OCI-LY3 (cell line): ENCODE measurements at regions not wholly inside any gene's neighbourhood (a gene's known extent, or its start where the extent isn't known, plus 50 kb on each side); places are given as distances from the start of the nearest gene placed in this dataset.

ENCODE experiments used
- H2AFZ ChIP-seq: fragments of 200-600, 300-600 bp; shearing (Covaris generic); 2 replicates; pipeline ENCODE4 v1.6.0; 2014; ENCODE audit warnings: antibody characterized with exemption, low read depth, low read length
- H3K27ac ChIP-seq: fragments of 200-600, 300-600 bp; sonication (generic); 2 replicates; pipeline ENCODE4 v1.5.1; 2014; ENCODE audit warnings: mild to moderate bottlenecking, low read length, moderate library complexity, mixed read lengths
- H3K27me3 ChIP-seq: fragments of 200-600, 300-600 bp; sonication (generic); 2 replicates; pipeline ENCODE4 v1.6.1; 2014; ENCODE audit warnings: low read depth, low read length, mixed read lengths
- H3K36me3 ChIP-seq: fragments of 200-600, 300-600 bp; sonication (generic); replicated peaks from 2 replicates; pipeline ENCODE3; 2014; ENCODE audit warnings: low read depth, low read length, mixed read lengths
- H3K4me1 ChIP-seq: fragments of 300-600, 200-600 bp; sonication (generic); 2 replicates; pipeline ENCODE4 v1.6.1; 2014; ENCODE audit warnings: low read length, mixed read lengths
- H3K4me2 ChIP-seq: fragments of 200-600, 300-600 bp; sonication (generic); 2 replicates; pipeline ENCODE4 v1.6.1; 2014; ENCODE audit warnings: low read length, mixed read lengths
- H3K4me3 ChIP-seq: fragments of 300-600, 200-600 bp; sonication (generic); 2 replicates; pipeline ENCODE4 v1.5.1; 2014; ENCODE audit warnings: antibody characterized with exemption, mild to moderate bottlenecking, low read length, moderate library complexity
- H3K79me2 ChIP-seq: fragments of 300-600, 200-600 bp; shearing (Covaris generic); 2 replicates; pipeline ENCODE4 v1.6.1; 2014; ENCODE audit warnings: mild to moderate bottlenecking, low read length, mixed read lengths
- H3K9ac ChIP-seq: fragments of 300-600, 200-600 bp; shearing (Covaris generic); 2 replicates; pipeline ENCODE4 v1.6.0; 2014; ENCODE audit warnings: mild to moderate bottlenecking, low read length, moderate library complexity
- H3K9me3 ChIP-seq: fragments of 200-600, 300-600 bp; shearing (Covaris generic); 2 replicates; pipeline ENCODE4 v1.6.1; 2014; ENCODE audit warnings: low read length, mixed read lengths; ENCODE audit not compliant: insufficient read depth
- H4K20me1 ChIP-seq: fragments of 200-600, 300-600 bp; sonication (generic); 2 replicates; pipeline ENCODE4 v1.6.1; 2016; ENCODE audit warnings: low read length, mixed read lengths; ENCODE audit not compliant: insufficient read depth
- EZH2phosphoT487 ChIP-seq: fragments of 200-600 bp; shearing (Covaris generic); IDR thresholded peaks from 2 replicates; pipeline ENCODE4 v1.6.1; 2018; ENCODE audit warnings: antibody characterized with exemption, mixed run types, low read depth
- TF ChIP-seq, protein P1 (sequence below): fragments of 200-600, 300-600 bp; sonication (generic); IDR thresholded peaks from 2 replicates; pipeline ENCODE4 v1.5.1; 2014; ENCODE audit warnings: antibody characterized with exemption, low read length, low read depth

DNA sequence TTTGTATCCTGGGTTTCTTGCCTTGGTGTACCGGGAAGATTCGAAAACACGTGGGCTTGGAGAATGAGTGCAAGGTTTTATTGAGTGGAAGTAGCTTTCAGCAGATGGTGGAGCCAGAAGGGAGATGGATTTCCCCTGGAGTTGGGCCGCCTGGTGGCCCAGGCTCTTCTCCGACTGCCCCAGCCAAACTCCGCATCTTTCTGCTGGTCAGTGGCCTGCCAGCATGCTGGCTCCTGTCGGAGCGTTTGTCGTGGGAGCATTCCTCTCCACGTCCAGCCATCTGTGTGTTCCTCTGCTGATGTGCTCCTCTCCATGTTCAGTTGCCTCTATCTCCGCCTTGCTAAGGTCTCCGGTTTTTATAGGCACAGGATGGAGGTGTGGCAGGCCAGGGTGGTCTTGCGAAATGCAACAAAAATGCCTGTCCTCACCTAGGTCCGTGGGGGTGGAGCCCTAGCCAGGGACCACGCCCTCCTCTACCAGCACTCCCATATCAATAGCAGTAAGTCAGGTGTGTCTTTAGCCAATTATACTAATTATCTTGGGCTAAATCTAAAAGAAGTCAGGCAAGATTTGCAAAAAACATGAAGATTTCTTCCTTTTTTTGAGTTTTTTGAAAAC is 745.8 kb upstream of the AMOT start:
- no peaks in the 10 kb centered on the region for H3K4me1 ChIP-seq
- no peak overlapping the region for H3K9ac ChIP-seq
- H3K9me3 ChIP-seq, result no peaks in the 10 kb centered on the region
- no peak overlapping the region for H2AFZ ChIP-seq
- TF ChIP-seq, protein P1, sequence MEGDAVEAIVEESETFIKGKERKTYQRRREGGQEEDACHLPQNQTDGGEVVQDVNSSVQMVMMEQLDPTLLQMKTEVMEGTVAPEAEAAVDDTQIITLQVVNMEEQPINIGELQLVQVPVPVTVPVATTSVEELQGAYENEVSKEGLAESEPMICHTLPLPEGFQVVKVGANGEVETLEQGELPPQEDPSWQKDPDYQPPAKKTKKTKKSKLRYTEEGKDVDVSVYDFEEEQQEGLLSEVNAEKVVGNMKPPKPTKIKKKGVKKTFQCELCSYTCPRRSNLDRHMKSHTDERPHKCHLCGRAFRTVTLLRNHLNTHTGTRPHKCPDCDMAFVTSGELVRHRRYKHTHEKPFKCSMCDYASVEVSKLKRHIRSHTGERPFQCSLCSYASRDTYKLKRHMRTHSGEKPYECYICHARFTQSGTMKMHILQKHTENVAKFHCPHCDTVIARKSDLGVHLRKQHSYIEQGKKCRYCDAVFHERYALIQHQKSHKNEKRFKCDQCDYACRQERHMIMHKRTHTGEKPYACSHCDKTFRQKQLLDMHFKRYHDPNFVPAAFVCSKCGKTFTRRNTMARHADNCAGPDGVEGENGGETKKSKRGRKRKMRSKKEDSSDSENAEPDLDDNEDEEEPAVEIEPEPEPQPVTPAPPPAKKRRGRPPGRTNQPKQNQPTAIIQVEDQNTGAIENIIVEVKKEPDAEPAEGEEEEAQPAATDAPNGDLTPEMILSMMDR, result no peak
- no peak for TF ChIP-seq EZH2phosphoT487
- H3K27me3 ChIP-seq, result no peaks in the 10 kb centered on the region
- no peak overlapping the region for H3K4me2 ChIP-seq
- no peaks in the 10 kb centered on the region for H3K36me3 ChIP-seq
- no peaks in the 10 kb centered on the region for H4K20me1 ChIP-seq
- H3K27ac ChIP-seq, result no peak overlapping the region
- H3K4me3 ChIP-seq, result no peak overlapping the region
- no peaks in the 10 kb centered on the region for H3K79me2 ChIP-seq

DNA sequence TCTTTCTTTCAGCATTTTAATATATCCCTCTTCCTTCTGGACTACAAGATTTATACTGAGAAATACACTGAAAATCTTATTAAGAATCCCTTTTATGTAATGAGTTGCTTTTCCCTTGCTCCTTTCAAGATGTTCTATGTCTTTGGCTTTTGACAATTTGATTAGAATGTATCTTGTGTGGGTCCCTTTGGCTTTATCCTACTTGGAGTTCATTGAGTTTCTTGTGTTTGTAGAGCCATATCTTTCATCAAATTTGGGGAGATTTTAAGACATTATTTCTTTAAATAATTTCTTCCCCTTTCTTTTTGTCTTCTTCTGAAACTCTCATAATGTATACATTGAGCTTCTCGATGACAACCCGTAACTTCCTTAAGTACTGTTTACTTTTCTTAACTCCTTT is 739.9 kb upstream of the AMOT start:
- no peaks in the 10 kb centered on the region for H3K79me2 ChIP-seq
- no peaks in the 10 kb centered on the region for H4K20me1 ChIP-seq
- TF ChIP-seq, protein P1, result no peak
- TF ChIP-seq EZH2phosphoT487, result no peak
- no peaks in the 10 kb centered on the region for H3K9me3 ChIP-seq
- H3K36me3 ChIP-seq, result no peaks in the 10 kb centered on the region
- H3K27me3 ChIP-seq, result no peaks in the 10 kb centered on the region
- no peak overlapping the region for H3K27ac ChIP-seq
- no peaks in the 10 kb centered on the region for H3K4me1 ChIP-seq
- no peak overlapping the region for H3K4me2 ChIP-seq
- no peak overlapping the region for H2AFZ ChIP-seq
- no peak overlapping the region for H3K9ac ChIP-seq
- no peak overlapping the region for H3K4me3 ChIP-seq

DNA sequence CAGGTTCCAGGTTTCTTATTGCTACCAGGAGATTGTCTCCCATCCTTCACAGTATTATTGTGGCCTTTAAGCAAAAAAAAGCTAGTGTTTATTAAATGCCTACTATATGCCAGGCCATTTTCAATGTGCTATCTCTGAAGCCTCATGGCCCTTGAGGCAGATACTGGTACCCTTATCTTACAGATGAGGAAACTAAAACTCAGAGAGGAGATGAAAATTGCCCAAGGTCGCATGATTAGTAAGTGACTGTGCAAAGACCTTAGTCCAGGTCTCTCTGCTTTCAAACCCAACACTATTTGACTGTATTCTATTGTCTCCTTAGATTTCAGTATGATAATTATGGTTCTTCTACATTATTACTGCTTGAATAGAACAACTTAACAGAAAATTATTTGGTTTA is 717.9 kb upstream of the AMOT start:
- no peak overlapping the region for H2AFZ ChIP-seq
- H4K20me1 ChIP-seq, result no peaks in the 10 kb centered on the region
- H3K4me2 ChIP-seq, result no peak overlapping the region
- TF ChIP-seq, protein P1, result no peak
- no peak for TF ChIP-seq EZH2phosphoT487
- H3K79me2 ChIP-seq, result no peaks in the 10 kb centered on the region
- H3K9ac ChIP-seq, result no peak overlapping the region
- no peak overlapping the region for H3K4me3 ChIP-seq
- H3K4me1 ChIP-seq, result peaks cover 5% of the 10 kb centered on the region; the same call in 1 of the 2 replicates
- H3K9me3 ChIP-seq, result no peaks in the 10 kb centered on the region
- H3K27ac ChIP-seq, result no peak overlapping the region
- H3K27me3 ChIP-seq, result no peaks in the 10 kb centered on the region
- H3K36me3 ChIP-seq, result no peaks in the 10 kb centered on the region

DNA sequence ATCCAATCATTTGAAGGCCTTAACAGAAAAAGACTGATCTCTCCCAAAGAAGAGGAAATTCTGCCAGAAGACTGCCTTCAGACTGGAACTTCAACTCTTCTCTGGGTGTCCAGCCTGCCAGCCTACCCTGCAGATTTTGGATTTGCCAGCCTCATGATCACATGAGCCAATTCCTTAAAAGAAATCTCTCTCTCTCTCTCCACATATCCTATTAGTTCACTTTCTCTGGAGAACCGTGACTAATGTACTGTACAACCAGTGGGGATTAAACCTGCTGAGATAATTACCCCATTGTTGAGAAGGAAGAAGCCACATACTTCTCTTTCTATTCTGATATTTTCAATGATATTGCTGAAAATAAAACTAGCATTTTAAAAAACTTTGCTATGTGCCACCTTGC is 711.3 kb upstream of the AMOT start:
- H3K4me2 ChIP-seq, result no peak overlapping the region
- H3K9ac ChIP-seq, result no peak overlapping the region
- H3K27me3 ChIP-seq, result no peaks in the 10 kb centered on the region
- H3K27ac ChIP-seq, result no peak overlapping the region
- TF ChIP-seq, protein P1, result no peak
- no peak for TF ChIP-seq EZH2phosphoT487
- H3K4me1 ChIP-seq, result no peaks in the 10 kb centered on the region
- no peak overlapping the region for H2AFZ ChIP-seq
- H3K9me3 ChIP-seq, result no peaks in the 10 kb centered on the region
- H3K4me3 ChIP-seq, result no peak overlapping the region
- no peaks in the 10 kb centered on the region for H4K20me1 ChIP-seq
- H3K79me2 ChIP-seq, result no peaks in the 10 kb centered on the region
- H3K36me3 ChIP-seq, result no peaks in the 10 kb centered on the region
